NOMO-1 treated with dmso at 0.1 percent for 144 hours (cell line): ENCODE measurements at regions not wholly inside any gene's neighbourhood (a gene's known extent, or its start where the extent isn't known, plus 50 kb on each side); places are given as distances from the start of the nearest gene placed in this dataset.
"Not testable (repeated sequence)": the region's sequence is repeated elsewhere in the genome, so short reads cannot be mapped to it uniquely, and the experiment has no call there.

ENCODE experiments used
- DNase-seq: peaks from one replicate; lab custom pipeline; 2025; ENCODE audit not compliant: unreplicated experiment; lab: John Stamatoyannopoulos, UW

DNA sequence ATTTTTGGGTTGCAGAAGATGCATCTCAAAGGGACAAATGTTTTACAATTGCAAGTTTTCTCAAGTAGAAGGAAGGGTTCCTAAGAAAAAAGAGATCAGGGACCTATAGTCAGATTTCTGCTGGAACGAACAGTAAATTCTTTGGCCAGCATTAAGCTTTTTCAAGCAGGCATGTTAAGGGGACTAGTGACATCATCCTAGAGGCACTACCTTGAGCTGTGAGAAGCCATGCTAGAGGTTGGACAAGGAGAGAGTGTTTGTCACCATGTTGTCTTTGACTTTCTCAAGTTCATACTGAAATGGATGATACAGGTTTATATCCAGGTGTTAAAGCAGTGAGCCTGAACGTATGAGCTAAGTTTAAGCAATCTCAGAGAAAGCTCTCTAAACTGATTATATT lies 85.2 kb upstream of the WDR72 start:
- no peak for DNase-seq

DNA sequence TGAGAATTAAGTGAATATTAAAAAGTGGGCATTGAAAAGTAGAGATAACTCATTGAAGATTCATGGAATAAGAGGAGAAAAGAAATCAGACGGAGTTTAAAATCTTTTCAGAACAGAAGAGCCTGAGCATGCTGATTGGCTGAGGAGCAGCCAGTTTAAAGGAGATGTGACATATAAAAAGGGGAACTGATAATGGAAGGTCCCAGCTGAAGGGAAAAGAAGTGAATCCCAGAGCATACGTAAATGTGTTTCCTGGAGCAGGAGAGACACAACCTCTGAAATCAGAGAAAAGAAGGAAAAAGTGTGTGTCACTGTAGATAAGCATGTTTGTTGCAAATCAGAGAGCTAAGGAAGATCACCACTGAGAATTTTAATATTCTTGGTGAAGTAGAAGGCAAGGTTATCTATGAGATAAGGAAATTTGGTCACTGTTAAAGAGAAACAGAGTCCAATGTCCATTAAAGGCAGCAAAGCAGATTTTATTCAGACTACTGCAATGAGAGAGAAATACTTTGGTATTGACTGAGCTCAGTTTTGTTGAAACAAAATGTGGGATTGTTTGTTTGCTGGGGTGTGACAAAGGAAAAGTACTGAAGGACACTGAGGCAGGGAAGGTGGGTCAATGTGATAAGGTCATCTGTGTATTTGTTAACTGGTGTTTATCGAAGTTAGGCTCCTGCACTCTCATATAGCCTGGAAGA lies 84.6 kb upstream of the WDR72 start:
- no peak for DNase-seq

DNA sequence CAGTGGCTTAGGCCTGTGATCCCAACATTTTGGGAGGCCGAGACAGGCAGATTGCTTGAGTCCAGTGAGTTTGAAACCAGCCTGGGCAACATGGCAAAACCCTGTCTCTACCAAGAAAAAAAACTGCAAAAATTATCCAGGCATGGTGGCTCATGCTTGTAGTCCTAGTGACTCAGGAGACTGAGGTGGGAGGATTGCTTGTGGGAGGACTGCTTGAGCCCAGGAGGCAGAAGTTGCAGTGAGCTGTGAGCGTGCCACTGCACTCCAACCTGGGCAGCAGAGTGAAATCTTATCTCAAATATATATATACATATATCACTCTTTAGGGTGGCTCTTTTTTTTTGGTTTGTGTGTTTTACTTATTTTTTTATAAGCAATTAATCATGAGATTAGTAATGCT lies 83.7 kb upstream of the WDR72 start:
- no peak for DNase-seq

DNA sequence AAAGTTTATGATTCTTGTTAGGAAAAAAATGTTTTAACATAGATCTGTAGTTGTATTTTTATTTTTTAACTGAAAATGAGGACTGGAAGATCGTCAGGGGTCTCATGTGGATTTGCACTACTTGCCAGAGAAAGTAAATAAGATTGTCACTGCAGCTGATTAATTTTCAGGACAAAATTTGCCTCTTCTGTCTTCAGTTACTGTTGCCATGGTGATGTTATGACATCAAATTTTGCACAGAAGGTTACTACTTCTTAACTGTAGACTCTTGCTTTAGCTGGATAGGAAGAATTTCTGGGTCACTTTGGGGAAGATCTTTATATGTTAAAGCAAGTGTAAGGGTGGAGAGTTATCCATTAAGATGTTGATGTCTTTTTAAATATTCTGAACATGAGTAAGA lies 82.2 kb upstream of the WDR72 start:
- no peak for DNase-seq

DNA sequence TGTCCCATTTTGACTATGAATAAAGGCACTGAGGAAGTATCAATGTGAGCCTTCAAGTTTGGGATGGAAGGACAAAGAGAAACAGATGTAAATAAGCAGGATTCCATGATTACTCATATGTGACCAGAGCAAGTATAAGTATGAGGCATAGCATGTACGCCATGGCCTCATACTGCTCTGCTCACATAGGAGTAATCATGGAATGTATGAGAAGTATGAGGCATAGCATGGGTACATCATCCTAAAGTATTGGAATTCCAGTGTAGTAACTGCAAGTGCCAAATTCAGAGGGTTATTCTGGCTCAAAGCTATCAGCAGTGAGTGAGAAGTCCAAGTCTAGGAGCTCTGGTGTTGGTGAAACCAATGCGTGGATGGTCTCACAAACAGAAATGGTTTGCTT lies 81.2 kb upstream of the WDR72 start:
- DNase-seq, result no peak

DNA sequence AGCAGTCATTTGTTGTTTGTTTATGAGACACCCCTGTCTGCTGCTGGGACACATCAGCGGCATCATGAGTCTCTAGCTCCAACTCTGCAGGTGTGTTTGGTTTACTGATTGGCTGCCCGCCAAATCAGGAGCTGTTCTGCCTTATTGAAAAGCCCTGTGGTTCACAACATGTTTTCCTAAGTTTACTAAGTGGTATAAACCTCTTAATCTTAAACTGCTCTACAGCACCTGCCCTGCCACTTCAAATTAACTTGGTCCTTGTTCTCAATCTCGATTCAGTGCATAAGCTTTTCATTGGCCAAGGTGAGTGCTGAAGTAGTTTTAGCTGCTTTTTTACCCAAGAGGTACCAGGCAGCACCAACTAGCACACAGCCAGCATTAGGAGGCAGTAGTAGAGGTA lies 77.8 kb upstream of the WDR72 start:
- no peak for DNase-seq

DNA sequence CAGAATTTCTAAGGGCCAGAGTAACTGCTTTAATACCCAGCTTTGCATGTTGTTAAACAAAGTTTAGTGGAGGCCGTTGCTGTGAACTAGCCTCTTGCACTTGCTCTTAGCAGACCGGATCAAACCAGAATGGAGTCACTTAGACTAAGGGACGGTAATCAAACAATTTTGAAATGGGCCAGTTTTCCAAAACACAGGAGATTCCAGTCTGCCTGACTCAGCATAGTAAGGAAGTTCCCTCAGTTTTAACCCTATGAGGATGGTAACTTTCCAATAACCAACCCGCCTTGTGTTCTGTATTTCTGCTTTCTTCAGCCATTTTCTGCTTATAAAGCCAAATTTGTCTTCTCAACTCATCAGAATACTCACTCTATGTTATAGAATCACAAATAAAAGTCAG lies 77.2 kb upstream of the WDR72 start:
- no peak for DNase-seq

DNA sequence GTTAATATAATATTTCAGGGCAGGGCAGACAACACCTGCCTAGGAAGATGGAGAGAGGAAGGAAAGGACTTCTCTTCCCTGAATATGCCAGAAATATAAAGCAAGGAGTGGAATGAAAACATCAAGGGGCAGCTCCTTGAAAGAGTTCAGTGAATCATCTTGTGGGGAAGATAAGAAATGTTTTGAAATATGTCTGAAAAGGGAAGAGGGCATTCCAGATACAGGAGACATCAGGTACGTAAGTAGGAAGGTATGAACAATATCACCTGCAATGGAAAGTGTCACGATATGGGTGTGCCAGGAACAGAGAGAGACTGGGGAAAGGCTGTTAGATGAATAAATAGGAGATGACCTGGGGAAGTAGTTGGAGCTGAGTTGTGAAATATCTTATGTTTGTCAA lies 75.8 kb upstream of the WDR72 start:
- no peak for DNase-seq

DNA sequence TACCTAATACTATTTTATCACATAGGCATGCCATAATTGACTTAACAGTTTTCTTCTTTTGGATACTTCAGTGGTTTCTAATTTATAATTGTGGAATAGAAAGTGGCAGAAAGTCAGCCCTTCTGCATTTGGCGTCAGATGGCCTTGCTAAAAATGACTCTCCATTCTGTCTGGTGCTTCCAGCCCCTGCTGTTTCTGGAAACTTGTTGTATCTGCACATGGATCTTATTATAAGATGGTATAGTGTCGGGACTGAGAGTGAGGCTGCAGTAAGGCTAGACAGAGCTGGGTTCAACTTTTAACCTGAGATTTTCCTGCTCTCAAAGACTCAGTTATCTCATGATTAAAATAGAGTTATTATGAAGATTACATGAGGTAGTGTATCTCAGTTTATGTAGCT lies 74.8 kb upstream of the WDR72 start:
- DNase-seq, result no peak

DNA sequence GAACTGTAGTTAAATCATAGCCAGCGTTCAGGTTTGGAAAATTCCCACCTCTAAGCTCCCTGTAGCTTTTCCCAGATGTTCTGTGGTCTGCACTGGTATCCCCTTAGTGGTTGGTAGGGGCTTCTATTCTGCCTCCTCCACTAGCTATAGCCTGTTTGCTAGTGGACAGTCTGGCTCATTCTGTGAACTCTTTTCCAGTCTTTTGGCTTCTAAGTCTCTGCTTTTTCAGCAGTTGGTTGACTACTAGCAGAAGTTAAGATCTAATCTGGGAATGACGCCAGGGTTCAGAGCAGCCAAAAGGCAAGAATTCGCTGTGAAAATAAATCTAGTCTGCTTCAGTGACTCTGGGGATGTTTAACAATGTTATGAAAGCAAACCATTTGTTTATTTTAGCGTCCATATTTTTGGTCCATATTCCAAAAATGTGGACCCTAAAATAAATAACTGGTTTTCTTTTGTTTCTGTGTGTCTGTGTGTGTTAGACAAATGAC lies 73.7 kb upstream of the WDR72 start:
- DNase-seq, result no peak

DNA sequence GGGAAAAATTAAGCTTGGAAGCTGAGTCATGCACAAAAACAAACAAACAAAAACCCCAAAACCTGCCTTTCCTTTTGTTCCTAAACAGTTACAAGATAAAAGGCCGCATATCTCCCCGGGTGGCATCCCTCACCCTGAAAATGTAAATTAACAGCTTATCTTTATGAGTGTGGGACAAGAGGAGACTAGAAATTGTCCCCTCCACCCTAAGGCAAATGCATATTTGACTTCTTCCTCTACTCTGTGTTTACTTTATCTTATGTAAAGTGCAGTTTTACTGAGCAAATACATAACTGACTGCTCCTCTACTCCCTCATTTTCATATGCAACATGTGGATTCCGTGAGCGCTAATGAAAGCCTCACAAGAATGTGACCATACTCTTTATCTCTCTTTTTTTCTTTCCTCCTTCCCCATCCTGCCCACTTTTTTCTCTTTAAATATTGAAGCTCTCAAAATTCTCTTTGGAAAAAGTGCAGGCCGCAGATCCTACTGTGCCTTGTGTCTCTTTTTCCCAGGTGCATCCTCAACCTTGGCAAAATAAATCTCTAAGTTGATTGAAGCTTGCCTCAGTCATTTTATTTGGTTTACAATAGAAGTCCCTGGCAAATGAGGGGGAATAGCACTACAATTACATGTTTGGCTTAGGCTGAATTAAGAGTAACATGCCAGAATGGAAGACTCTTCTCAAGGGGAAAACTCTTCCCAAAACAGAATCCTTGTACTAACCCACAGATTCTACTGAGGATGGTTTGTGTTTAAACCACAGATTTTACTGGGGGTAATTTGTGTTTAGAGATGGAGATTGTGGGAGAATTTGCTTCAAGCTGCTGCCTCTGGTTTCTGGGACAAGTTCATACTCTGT lies 72.7 kb upstream of the WDR72 start:
- no peak for DNase-seq

DNA sequence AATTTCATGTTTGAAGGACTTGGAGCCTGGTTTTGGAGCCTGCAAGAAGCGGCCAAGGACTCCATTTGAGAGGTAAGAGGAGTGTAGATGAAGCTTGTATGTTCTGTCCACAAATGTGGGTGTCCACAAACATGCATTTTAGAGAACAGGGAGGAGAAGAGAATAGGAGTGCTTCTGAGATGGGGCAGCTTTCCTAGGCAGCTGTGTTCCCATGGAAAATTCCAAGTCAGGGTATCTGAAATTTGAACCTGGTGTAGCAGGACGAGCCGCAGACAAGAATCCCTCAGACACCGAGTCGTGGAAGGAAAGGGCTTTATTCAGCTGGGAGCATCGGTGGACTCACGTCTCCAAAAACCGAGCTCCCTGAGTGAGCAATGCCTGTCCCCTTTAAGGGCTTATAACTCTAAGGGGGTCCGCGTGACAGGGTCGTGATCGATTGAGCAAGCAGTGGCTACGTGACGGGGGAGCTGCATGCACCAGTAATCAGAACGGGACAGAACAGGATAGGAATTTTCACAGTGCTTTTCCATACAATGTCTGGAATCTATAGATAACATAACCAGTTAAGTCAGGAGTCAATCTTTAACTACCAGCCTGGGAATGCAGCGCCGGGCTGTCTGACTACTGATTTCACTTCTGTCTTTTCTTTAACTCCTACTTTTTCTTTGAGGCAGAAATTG lies 71.4 kb upstream of the WDR72 start:
- DNase-seq, result no peak

DNA sequence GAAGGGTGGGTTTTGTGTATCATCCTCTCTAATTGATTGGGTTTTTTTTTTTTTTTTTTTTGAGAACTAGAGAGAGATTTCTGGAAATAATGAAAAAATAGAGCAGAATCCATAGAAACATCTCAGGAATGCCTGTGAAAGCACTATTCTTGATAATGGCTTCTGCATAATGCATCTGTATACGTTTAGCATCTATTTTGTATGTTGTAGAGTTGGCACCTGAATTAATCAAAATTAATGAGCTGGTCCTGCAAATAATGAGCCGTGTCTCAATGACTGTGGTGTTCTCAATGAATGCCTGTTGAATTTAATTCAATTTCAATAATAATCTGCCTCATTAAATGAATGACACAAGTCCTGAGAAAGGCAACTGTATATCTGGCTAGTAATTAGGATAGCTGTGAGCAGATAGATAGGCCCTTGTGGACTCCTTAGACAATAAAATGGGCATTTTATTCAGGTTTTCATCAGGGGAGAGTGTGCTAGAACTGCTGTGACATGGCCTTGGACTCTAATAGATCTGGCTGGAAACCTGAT lies 70.5 kb upstream of the WDR72 start:
- no peak for DNase-seq

DNA sequence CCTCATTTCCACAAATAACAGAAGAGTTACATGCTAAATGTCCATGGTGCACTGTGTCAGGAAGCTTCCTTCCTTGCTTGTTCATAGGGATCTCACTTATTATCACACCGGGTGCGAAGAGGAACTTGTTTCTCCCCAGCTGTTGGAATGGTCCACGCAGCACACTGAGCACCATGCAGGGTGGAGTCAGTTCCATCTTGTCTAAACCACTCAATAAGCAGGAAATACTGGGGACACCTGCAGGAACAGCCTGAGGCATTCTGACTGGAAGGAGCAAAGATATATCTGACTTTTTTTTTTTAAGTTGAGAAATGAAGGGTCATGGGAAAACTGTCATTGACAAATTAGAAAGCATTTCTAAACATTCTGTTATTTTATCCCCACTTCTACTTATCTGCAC lies 70.0 kb upstream of the WDR72 start:
- DNase-seq, result no peak

DNA sequence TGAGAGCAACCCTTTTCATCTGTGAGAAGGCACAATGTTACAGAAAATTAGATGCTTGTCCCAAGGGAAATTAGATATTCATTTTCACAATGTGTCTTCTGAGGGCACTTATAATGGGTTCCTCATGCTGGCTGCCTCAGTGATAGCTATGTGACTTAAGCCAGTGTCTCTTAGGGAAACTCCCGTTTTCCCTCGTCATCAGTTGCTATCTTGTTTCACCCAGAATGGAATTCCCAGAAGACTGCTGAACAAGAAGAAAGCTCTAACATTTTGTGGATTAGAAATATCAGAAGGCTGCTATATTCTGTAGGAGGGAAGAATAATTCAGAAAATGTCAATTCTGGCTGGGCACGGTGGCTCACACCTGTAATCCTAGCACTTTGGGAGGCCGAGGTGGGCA lies 67.9 kb upstream of the WDR72 start:
- DNase-seq, result no peak

DNA sequence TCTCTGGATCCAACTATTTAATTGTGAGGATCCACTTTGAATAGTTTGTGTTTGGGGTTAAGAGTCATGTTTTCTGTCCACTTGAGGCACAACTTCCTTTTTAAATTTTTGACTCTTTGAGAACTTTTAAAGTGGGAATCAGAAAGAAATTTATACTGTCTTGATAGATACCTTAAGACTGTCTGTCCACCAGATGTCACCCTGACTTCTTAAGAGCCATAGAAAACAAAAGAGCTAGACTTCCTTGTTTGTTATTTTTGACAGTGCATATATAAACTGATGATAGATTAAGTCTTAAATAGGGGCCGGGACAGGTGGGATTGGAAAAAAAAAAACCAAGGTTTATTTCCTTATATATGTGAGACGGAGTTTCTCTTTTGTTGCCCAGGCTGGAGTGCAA lies 52.1 kb upstream of the WDR72 start:
- no peak for DNase-seq

DNA sequence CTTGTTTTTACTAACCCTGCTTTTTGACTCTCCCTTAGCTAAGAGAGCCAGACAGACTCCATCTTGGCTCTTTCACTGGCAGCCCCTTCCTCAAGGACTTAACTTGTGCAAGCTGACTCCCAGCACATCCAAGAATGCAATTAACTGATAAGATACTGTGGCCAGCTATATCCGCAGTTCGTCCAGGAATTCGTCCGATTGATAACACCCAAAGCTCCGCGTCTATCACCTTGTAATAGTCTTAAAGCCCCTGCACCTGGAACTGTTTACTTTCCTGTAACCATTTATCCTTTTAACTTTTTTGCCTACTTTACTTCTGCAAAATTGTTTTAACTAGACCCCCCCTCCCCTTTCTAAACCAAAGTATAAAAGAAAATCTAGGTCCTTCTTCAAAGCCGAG lies 50.8 kb upstream of the WDR72 start:
- not testable (repeated sequence) for DNase-seq
